ENCODE measurements at regions not wholly inside any gene's neighbourhood (a gene's known extent, or its start where the extent isn't known, plus 50 kb on each side); places are given as distances from the start of the nearest gene placed in this dataset.
"Not testable (repeated sequence)": the region's sequence is repeated elsewhere in the genome, so short reads cannot be mapped to it uniquely, and the experiment has no call there.

- not testable (repeated sequence) for TF ChIP-seq CTCF, POLR2A (IDR thresholded peaks at IDR 0.05)
Observed at GRCh38 chr1:194831595-194831994, 1645.2 kb upstream of the B3GALT2 start.

All from thyroid gland (tissue), 4 donors.